ENCODE measurements at regions not wholly inside any gene's neighbourhood (a gene's known extent, or its start where the extent isn't known, plus 50 kb on each side); places are given as distances from the start of the nearest gene placed in this dataset.

- no peak for TF ChIP-seq CTCF (IDR thresholded peaks at IDR 0.05; ENCODE audit: low read depth, low read length)
Measured at GRCh38 chr1:60415696-60416095, 342.1 kb upstream of the C1orf87 start.

GRCh38 chr1:60413091-60413490, 339.5 kb upstream of the C1orf87 start:
- no peak for TF ChIP-seq CTCF (IDR thresholded peaks at IDR 0.05; ENCODE audit: low read depth, low read length)
- no peaks in the 10 kb centered on the region for H3K9me3 ChIP-seq
- H3K4me3 ChIP-seq (ENCODE audit: low read depth, low read length) = no peak overlapping the region
- no peaks in the 10 kb centered on the region for H3K36me3 ChIP-seq
- no peaks in the 10 kb centered on the region for H3K27me3 ChIP-seq
- no peak for DNase-seq
- no peaks in the 10 kb centered on the region for H3K4me1 ChIP-seq

More at GRCh38 chr1:60415696-60416095, 342.1 kb upstream of the C1orf87 start:
- H3K9me3 ChIP-seq = no peaks in the 10 kb centered on the region
- no peak for DNase-seq
- no peaks in the 10 kb centered on the region for H3K27me3 ChIP-seq
- no peaks in the 10 kb centered on the region for H3K36me3 ChIP-seq
- no peaks in the 10 kb centered on the region for H3K4me1 ChIP-seq
- H3K4me3 ChIP-seq (ENCODE audit: low read depth, low read length) = no peak overlapping the region

GRCh38 chr1:60411591-60411990, 338.0 kb upstream of the C1orf87 start:
- no peaks in the 10 kb centered on the region for H3K4me1 ChIP-seq
- no peaks in the 10 kb centered on the region for H3K9me3 ChIP-seq
- no peaks in the 10 kb centered on the region for H3K36me3 ChIP-seq
- no peak overlapping the region for H3K4me3 ChIP-seq (ENCODE audit: low read depth, low read length)
- H3K27me3 ChIP-seq = no peaks in the 10 kb centered on the region
- no peak for TF ChIP-seq CTCF (IDR thresholded peaks at IDR 0.05; ENCODE audit: low read depth, low read length)
- no peak for DNase-seq

GRCh38 chr1:60402816-60403215, 329.2 kb upstream of the C1orf87 start:
- H3K9me3 ChIP-seq = no peaks in the 10 kb centered on the region
- no peak for DNase-seq
- no peak for TF ChIP-seq CTCF (IDR thresholded peaks at IDR 0.05; ENCODE audit: low read depth, low read length)
- no peaks in the 10 kb centered on the region for H3K36me3 ChIP-seq
- no peaks in the 10 kb centered on the region for H3K4me1 ChIP-seq
- H3K4me3 ChIP-seq (ENCODE audit: low read depth, low read length) = no peak overlapping the region
- H3K27me3 ChIP-seq = no peaks in the 10 kb centered on the region

- H3K4me1 ChIP-seq = no peaks in the 10 kb centered on the region
- no peak overlapping the region for H3K4me3 ChIP-seq (ENCODE audit: low read depth, low read length)
- no peak for TF ChIP-seq CTCF (IDR thresholded peaks at IDR 0.05; ENCODE audit: low read depth, low read length)
- H3K36me3 ChIP-seq = no peaks in the 10 kb centered on the region
- H3K9me3 ChIP-seq = no peaks in the 10 kb centered on the region
- DNase-seq = no peak
- no peaks in the 10 kb centered on the region for H3K27me3 ChIP-seq
Measured at GRCh38 chr1:60402216-60402615, 328.6 kb upstream of the C1orf87 start.

- Histone ChIP-seq H3K4me1 (no peaks in the 10 kb centered on the region), H3K36me3 (no peaks in the 10 kb centered on the region), H3K4me3 (ENCODE audit: low read depth, low read length) (no peak overlapping the region), H3K27me3 (no peaks in the 10 kb centered on the region), H3K9me3 (no peaks in the 10 kb centered on the region)
- DNase-seq = no peak
- no peak for TF ChIP-seq CTCF (IDR thresholded peaks at IDR 0.05; ENCODE audit: low read depth, low read length)
Measured at GRCh38 chr1:60394436-60394835, 320.9 kb upstream of the C1orf87 start.
